ENCODE measurements at regions not wholly inside any gene's neighbourhood (a gene's known extent, or its start where the extent isn't known, plus 50 kb on each side); places are given as distances from the start of the nearest gene placed in this dataset.
"Not testable (repeated sequence)": the region's sequence is repeated elsewhere in the genome, so short reads cannot be mapped to it uniquely, and the experiment has no call there.

DNA sequence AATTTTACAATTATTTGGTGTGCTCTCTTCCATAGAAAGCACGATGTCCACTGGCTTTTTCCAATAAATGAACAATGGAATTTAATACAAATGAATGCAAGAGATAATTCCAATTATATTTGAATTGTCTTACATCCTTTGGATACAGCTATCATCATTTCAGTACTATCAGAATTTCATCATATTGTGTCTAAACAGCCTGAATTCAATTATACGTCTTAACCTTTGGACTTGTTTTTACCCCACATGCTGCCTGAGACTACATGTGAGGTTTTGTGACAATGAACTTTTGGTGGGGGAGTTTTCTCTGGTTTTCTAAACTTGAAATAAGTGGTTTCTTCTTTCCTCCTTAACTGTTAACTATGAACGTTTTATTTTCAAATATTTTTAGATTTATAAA, 1176.0 kb downstream of the EPHA7 start:
- TF ChIP-seq, protein P1, sequence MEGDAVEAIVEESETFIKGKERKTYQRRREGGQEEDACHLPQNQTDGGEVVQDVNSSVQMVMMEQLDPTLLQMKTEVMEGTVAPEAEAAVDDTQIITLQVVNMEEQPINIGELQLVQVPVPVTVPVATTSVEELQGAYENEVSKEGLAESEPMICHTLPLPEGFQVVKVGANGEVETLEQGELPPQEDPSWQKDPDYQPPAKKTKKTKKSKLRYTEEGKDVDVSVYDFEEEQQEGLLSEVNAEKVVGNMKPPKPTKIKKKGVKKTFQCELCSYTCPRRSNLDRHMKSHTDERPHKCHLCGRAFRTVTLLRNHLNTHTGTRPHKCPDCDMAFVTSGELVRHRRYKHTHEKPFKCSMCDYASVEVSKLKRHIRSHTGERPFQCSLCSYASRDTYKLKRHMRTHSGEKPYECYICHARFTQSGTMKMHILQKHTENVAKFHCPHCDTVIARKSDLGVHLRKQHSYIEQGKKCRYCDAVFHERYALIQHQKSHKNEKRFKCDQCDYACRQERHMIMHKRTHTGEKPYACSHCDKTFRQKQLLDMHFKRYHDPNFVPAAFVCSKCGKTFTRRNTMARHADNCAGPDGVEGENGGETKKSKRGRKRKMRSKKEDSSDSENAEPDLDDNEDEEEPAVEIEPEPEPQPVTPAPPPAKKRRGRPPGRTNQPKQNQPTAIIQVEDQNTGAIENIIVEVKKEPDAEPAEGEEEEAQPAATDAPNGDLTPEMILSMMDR (IDR thresholded peaks at IDR 0.05): no peak
- ATAC-seq (ENCODE audit: low FRiP score) (no peak), DNase-seq (ENCODE audit: low spot score) (no peak)

DNA sequence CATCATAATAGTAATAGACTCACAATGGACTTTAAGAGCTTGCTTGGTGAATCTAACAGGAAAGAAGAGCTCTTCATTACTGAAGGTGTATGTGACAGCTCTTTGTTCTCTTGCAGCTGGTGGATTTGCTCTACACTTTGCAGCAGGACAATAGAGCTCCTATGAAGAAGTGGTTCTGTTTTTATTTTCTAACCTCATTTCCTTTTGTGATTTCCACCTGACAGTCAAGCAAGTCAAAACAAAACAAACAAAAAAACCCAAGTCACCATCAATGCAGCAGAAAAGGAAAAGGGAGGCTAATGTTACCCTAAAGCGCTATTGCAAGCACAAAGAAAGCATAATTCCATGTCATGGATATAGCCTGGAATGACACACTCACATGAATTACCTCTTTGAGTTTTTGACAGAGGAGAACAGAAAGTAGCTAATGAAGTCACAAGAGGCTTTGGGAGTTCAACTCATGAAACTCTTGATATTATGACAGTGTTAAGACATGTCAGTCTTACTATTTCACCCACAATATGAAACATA, 1188.1 kb downstream of the EPHA7 start:
- TF ChIP-seq, protein P1 (IDR thresholded peaks at IDR 0.05): no peak
- DNase-seq (ENCODE audit: low spot score) (no peak), ATAC-seq (ENCODE audit: low FRiP score) (no peak)

GRCh38 chr6:92219987-92220386, 1199.4 kb downstream of the EPHA7 start:
- not testable (repeated sequence) for DNase-seq (ENCODE audit: low spot score); ATAC-seq (ENCODE audit: low FRiP score)

- no peak for ATAC-seq (ENCODE audit: low FRiP score)
- TF ChIP-seq, protein P1 (IDR thresholded peaks at IDR 0.05): no peak
- DNase-seq (ENCODE audit: low spot score): no peak
Measured at GRCh38 chr6:92216717-92217116, 1202.6 kb downstream of the EPHA7 start.

GRCh38 chr6:92201618-92202017, 1217.7 kb downstream of the EPHA7 start:
- ATAC-seq (ENCODE audit: low FRiP score) (no peak), DNase-seq (ENCODE audit: low spot score) (no peak)
- TF ChIP-seq, protein P1 (IDR thresholded peaks at IDR 0.05): no peak

- TF ChIP-seq, protein P1 (IDR thresholded peaks at IDR 0.05): no peak
- ATAC-seq (ENCODE audit: low FRiP score) (no peak), DNase-seq (ENCODE audit: low spot score) (no peak)
Measured at GRCh38 chr6:92196325-92196724, 1223.0 kb downstream of the EPHA7 start.

- TF ChIP-seq, protein P1 (IDR thresholded peaks at IDR 0.05): no peak
- no peak for ATAC-seq (ENCODE audit: low FRiP score)
- no peak for DNase-seq (ENCODE audit: low spot score)
Measured at GRCh38 chr6:92195796-92196195, 1223.6 kb downstream of the EPHA7 start.

- no peak for ATAC-seq (ENCODE audit: low FRiP score)
- DNase-seq (ENCODE audit: low spot score): no peak
- TF ChIP-seq, protein P1 (IDR thresholded peaks at IDR 0.05): no peak
Measured at GRCh38 chr6:92188016-92188415, 1231.3 kb downstream of the EPHA7 start.
